PC-3 (cell line): ENCODE measurements at regions not wholly inside any gene's neighbourhood (a gene's known extent, or its start where the extent isn't known, plus 50 kb on each side); places are given as distances from the start of the nearest gene placed in this dataset.

ENCODE experiments used
- EZH2 ChIP-seq: fragments of 300-600 bp; sonication (generic); IDR thresholded peaks from one replicate; pipeline ENCODE4 v1.6.1; 2017; ENCODE audit warnings: antibody characterized with exemption, mild to moderate bottlenecking, low read length; ENCODE audit not compliant: unreplicated experiment
- EZH2phosphoT487 ChIP-seq: fragments of 300-600 bp; sonication (generic); IDR thresholded peaks from 2 replicates; pipeline ENCODE4 v1.6.1; 2018; ENCODE audit warnings: mild to moderate bottlenecking, antibody characterized with exemption, low read length, borderline replicate concordance
- TF ChIP-seq, protein P1 (sequence below): fragments of 300-600 bp; sonication (generic); conservative IDR thresholded peaks from 2 replicates; pipeline ENCODE4 v1.5.1; 2017; ENCODE audit warnings: antibody characterized with exemption, low read depth, mild to moderate bottlenecking, low read length

DNA sequence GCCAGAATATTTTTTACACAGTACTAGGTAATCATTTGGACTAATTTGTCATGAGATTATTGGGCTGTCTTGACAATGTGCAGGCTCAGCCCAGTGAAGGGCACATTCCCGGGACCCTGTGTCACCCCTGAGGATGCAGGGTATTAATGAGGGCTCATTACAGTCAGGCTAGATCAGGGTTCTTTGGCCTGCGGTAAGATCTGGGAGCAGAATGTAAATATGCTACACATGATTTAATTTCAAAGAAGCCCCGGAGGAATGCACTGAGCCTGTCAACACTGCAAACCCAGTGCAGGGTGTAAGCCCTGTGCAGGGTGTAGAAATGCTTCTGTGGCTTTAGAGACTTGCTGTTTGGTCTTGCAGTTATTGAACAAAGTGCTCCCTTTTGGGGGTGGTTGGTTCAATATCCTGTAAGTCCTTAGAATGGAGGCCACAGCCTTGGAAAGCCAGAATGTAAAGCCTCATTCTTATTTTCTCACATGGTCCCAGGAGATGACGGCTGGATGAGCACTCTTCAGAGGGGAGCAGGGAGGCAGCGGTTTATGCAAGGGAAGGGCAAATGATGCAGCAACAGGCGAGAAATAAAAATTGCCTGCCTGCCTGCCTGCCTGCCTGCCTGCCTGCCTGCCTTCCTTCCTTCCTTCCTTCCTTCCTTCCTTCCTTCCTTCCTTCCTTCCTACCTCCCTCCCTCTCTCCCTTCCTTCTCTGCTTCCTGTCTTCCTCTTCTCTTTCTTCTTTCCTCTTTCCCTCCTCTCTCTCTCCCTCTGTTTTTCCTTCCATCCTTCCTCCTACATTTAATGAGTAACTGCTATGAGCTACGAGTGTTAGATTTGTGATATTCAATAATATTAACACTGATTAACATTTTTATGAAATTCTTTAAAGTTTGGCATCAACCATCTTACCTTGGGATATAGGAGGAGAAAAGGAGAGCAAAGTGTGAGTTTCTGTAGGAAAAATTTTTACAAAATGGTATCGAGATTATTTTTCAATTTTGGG is 148.8 kb downstream of the VAPA start:
- TF ChIP-seq, protein P1, sequence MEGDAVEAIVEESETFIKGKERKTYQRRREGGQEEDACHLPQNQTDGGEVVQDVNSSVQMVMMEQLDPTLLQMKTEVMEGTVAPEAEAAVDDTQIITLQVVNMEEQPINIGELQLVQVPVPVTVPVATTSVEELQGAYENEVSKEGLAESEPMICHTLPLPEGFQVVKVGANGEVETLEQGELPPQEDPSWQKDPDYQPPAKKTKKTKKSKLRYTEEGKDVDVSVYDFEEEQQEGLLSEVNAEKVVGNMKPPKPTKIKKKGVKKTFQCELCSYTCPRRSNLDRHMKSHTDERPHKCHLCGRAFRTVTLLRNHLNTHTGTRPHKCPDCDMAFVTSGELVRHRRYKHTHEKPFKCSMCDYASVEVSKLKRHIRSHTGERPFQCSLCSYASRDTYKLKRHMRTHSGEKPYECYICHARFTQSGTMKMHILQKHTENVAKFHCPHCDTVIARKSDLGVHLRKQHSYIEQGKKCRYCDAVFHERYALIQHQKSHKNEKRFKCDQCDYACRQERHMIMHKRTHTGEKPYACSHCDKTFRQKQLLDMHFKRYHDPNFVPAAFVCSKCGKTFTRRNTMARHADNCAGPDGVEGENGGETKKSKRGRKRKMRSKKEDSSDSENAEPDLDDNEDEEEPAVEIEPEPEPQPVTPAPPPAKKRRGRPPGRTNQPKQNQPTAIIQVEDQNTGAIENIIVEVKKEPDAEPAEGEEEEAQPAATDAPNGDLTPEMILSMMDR = no peak
- TF ChIP-seq EZH2 (no peak), EZH2phosphoT487 (no peak)
